ES-I3 (cell line): ENCODE measurements at regions not wholly inside any gene's neighbourhood (a gene's known extent, or its start where the extent isn't known, plus 50 kb on each side); places are given as distances from the start of the nearest gene placed in this dataset.

ENCODE experiments used
- H3K36me3 ChIP-seq: 2 replicates; pipeline ENCODE4 v1.6.1; 2013; ENCODE audit warnings: mild to moderate bottlenecking, low read length, control low read depth, moderate library complexity; ENCODE audit not compliant: insufficient read depth
- H3K4me1 ChIP-seq: 2 replicates; pipeline ENCODE4 v1.6.1; 2013; ENCODE audit warnings: mild to moderate bottlenecking, control low read depth, low read length; ENCODE audit not compliant: insufficient read depth
- H3K9ac ChIP-seq: 2 replicates; pipeline ENCODE4 v1.6.1; 2013; ENCODE audit warnings: low read depth, mild to moderate bottlenecking, low read length, moderate library complexity
- H3K9me3 ChIP-seq: 2 replicates; pipeline ENCODE4 v1.6.1; 2013; ENCODE audit warnings: mild to moderate bottlenecking, low read length, moderate library complexity; ENCODE audit not compliant: control insufficient read depth, insufficient read depth

- Histone ChIP-seq H3K9ac (no peak overlapping the region), H3K36me3 (no peaks in the 10 kb centered on the region), H3K9me3 (no peaks in the 10 kb centered on the region), H3K4me1 (0 out of 2 replicates have a peak, but pooled peaks cover 1% of the 10 kb centered on the region)
Measured at GRCh38 chr7:16061630-16062029, 359.7 kb downstream of the CRPPA start.

- Histone ChIP-seq H3K9ac (no peak overlapping the region), H3K36me3 (no peaks in the 10 kb centered on the region), H3K9me3 (no peaks in the 10 kb centered on the region), H3K4me1 (no peaks in the 10 kb centered on the region)
Measured at GRCh38 chr7:16061011-16061410, 360.3 kb downstream of the CRPPA start.

- Histone ChIP-seq H3K4me1 (no peaks in the 10 kb centered on the region), H3K36me3 (no peaks in the 10 kb centered on the region), H3K9me3 (no peaks in the 10 kb centered on the region), H3K9ac (no peak overlapping the region)
Measured at GRCh38 chr7:16060502-16060901, 360.8 kb downstream of the CRPPA start.

- Histone ChIP-seq H3K36me3 (no peaks in the 10 kb centered on the region), H3K9ac (no peak overlapping the region), H3K4me1 (no peaks in the 10 kb centered on the region), H3K9me3 (no peaks in the 10 kb centered on the region)
Measured at GRCh38 chr7:16055263-16055976, 365.9 kb downstream of the CRPPA start.

- Histone ChIP-seq H3K9me3 (no peaks in the 10 kb centered on the region), H3K9ac (no peak overlapping the region), H3K36me3 (no peaks in the 10 kb centered on the region), H3K4me1 (no peaks in the 10 kb centered on the region)
Measured at GRCh38 chr7:16051561-16052255, 365.2 kb upstream of the MEOX2 start.

GRCh38 chr7:16046041-16046440 is 359.6 kb upstream of the MEOX2 start:
- Histone ChIP-seq H3K4me1 (no peaks in the 10 kb centered on the region), H3K9ac (no peak overlapping the region), H3K9me3 (no peaks in the 10 kb centered on the region; the same call in 1 of the 2 replicates), H3K36me3 (no peaks in the 10 kb centered on the region)

- Histone ChIP-seq H3K9me3 (no peaks in the 10 kb centered on the region; the same call in 1 of the 2 replicates), H3K36me3 (no peaks in the 10 kb centered on the region), H3K4me1 (no peaks in the 10 kb centered on the region), H3K9ac (no peak overlapping the region)
Measured at GRCh38 chr7:16045296-16045695, 358.8 kb upstream of the MEOX2 start.

GRCh38 chr7:16044645-16045044 is 358.2 kb upstream of the MEOX2 start:
- no peaks in the 10 kb centered on the region for H3K4me1 ChIP-seq
- H3K36me3 ChIP-seq: no peaks in the 10 kb centered on the region
- no peak overlapping the region for H3K9ac ChIP-seq
- no peaks in the 10 kb centered on the region; the same call in 1 of the 2 replicates for H3K9me3 ChIP-seq

- Histone ChIP-seq H3K4me1 (no peaks in the 10 kb centered on the region), H3K36me3 (no peaks in the 10 kb centered on the region), H3K9me3 (no peaks in the 10 kb centered on the region; the same call in 1 of the 2 replicates), H3K9ac (no peak overlapping the region)
Measured at GRCh38 chr7:16040346-16040745, 353.9 kb upstream of the MEOX2 start.

GRCh38 chr7:16038906-16039305 is 352.4 kb upstream of the MEOX2 start:
- Histone ChIP-seq H3K36me3 (no peaks in the 10 kb centered on the region), H3K9ac (no peak overlapping the region), H3K4me1 (no peaks in the 10 kb centered on the region), H3K9me3 (no peaks in the 10 kb centered on the region; the same call in 1 of the 2 replicates)

- no peak overlapping the region for H3K9ac ChIP-seq
- H3K36me3 ChIP-seq: no peaks in the 10 kb centered on the region
- no peaks in the 10 kb centered on the region for H3K4me1 ChIP-seq
- H3K9me3 ChIP-seq: no peaks in the 10 kb centered on the region
Measured at GRCh38 chr7:16035392-16035791, 348.9 kb upstream of the MEOX2 start.

- Histone ChIP-seq H3K9ac (no peak overlapping the region), H3K4me1 (no peaks in the 10 kb centered on the region), H3K36me3 (no peaks in the 10 kb centered on the region), H3K9me3 (no peaks in the 10 kb centered on the region)
Measured at GRCh38 chr7:16034866-16035265, 348.4 kb upstream of the MEOX2 start.

- no peak overlapping the region for H3K9ac ChIP-seq
- no peaks in the 10 kb centered on the region for H3K36me3 ChIP-seq
- H3K4me1 ChIP-seq: no peaks in the 10 kb centered on the region
Measured at GRCh38 chr7:16034353-16034752, 347.9 kb upstream of the MEOX2 start.

GRCh38 chr7:16033233-16033632 is 346.8 kb upstream of the MEOX2 start:
- Histone ChIP-seq H3K4me1 (peaks cover under 1% of the 10 kb centered on the region; the same call in 1 of the 2 replicates), H3K9ac (no peak overlapping the region), H3K36me3 (no peaks in the 10 kb centered on the region), H3K9me3 (no peaks in the 10 kb centered on the region)

More at GRCh38 chr7:16034353-16034752, 347.9 kb upstream of the MEOX2 start:
- H3K9me3 ChIP-seq: no peaks in the 10 kb centered on the region

GRCh38 chr7:16028636-16029035 is 342.2 kb upstream of the MEOX2 start:
- Histone ChIP-seq H3K9ac (no peak overlapping the region), H3K9me3 (no peaks in the 10 kb centered on the region), H3K4me1 (peaks cover 3% of the 10 kb centered on the region; the same call in 1 of the 2 replicates), H3K36me3 (no peaks in the 10 kb centered on the region)
